Retinal pigment epithelial cell (primary cell): ENCODE measurements at regions not wholly inside any gene's neighbourhood (a gene's known extent, or its start where the extent isn't known, plus 50 kb on each side); places are given as distances from the start of the nearest gene placed in this dataset.

ENCODE experiments used
- DNase-seq: peaks from one replicate; pipeline ENCODE4 v3.0.0-alpha.2; 2010; ENCODE audit warnings: low read depth
- H3K4me3 ChIP-seq: 2 replicates; pipeline ENCODE4 v1.5.1; 2011; ENCODE audit warnings: mild to moderate bottlenecking, low read length, control low read depth, moderate library complexity
- CTCF ChIP-seq: conservative IDR thresholded peaks from 2 replicates; pipeline ENCODE4 v1.5.1; 2011; ENCODE audit warnings: low read depth, low read length, control low read depth, inconsistent platforms

DNA sequence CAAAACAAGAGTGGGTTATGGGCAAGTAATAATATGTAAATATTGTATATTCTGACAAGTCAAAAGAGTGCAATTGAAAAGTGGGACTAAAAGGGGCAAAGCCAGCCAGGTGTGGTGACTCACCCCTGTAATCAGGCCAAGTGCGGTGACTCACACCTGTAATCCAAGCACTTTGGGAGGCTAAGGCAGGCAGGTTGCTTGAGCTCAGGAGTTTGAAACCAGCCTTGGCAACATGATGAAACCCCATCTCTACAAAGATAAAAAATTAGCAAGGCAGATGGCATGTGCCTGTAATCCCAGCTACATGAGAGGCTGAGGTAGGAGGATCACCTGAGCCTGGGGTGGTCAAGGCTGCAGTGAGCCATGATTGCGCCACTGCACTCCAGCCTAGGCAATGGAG is 304.0 kb downstream of the HHIPL2 start:
- no peak for DNase-seq
- TF ChIP-seq CTCF: no peak
- H3K4me3 ChIP-seq: no peak overlapping the region

GRCh38 chr1:222242492-222242891 is 305.4 kb downstream of the HHIPL2 start:
- no peak for TF ChIP-seq CTCF
- no peak overlapping the region for H3K4me3 ChIP-seq

DNA sequence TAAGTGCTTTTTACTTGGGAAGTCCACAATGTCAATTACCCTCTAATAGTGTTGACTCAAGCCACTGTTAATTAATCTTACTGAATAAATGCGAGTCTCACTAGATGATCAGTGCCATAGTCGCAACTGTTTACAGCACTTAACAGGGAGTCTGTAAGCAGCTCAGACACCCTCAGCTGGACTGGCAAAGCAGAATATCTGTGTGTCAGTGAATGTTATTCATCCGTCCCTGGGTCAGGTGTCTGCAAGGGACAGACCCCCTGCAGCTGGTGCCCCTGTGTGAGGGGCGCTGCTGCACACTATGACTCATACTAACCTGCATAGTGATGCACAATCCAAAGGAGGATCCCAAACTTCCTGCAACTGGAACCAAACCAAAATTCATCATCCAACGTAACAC is 306.5 kb downstream of the HHIPL2 start:
- H3K4me3 ChIP-seq: no peak overlapping the region
- DNase-seq: no peak
- TF ChIP-seq CTCF: no peak

More at GRCh38 chr1:222242492-222242891, 305.4 kb downstream of the HHIPL2 start:
- DNase-seq: no peak

DNA sequence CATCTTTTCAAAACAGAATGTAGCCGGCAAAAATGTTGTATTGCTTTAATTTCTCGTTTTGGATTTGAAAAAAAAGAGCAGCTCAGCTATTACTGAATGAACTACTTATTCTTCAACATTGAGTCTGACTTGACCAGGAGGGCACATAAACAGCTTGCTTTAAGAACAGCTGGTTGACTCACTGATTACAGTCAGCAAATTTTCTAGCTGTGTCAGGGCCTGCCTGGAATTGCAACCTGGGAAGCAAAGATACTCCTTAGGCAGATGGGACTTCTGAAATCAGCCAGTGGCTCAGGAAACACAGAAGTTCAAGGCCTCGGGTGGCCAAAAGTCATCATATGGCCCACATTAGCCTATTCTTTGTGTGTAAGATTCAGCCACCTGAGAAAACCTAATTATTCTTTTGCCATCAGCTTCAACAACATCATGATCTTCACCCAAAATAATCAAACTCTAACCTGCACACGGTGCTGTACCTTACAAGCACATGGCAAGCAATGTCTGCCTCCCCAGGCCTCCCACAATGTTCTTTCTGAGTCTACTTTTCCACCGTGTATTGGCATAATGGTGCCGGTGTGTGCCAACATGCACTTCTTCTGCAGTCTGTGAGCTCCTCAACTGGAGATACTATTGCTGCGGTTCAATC is 307.2 kb downstream of the HHIPL2 start:
- no peak for TF ChIP-seq CTCF
- peak; percentile 29 for DNase-seq
- no peak overlapping the region for H3K4me3 ChIP-seq

DNA sequence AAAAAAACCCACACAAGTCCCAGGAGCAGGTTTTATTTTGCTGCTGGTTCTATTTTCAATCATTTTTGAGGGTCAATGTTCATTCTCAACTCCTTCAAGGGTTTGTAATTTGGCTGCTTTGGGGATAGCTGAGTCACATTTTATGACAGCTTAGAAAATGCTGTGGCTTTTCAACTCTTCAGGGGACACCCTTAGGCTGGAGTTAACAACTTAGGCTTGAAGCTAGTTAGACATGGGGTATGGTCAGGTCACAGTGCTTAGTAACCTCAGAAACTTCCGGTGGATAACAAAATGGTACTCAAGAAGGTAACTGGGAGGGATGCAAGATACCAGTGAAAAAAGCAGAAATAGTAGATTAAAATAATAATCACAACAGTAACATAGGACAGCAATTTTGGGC is 308.8 kb downstream of the HHIPL2 start:
- DNase-seq: no peak
- no peak overlapping the region for H3K4me3 ChIP-seq
- no peak for TF ChIP-seq CTCF

GRCh38 chr1:222234351-222234750 is 313.6 kb downstream of the HHIPL2 start:
- no peak for TF ChIP-seq CTCF
- DNase-seq: no peak
- H3K4me3 ChIP-seq: no peak overlapping the region

DNA sequence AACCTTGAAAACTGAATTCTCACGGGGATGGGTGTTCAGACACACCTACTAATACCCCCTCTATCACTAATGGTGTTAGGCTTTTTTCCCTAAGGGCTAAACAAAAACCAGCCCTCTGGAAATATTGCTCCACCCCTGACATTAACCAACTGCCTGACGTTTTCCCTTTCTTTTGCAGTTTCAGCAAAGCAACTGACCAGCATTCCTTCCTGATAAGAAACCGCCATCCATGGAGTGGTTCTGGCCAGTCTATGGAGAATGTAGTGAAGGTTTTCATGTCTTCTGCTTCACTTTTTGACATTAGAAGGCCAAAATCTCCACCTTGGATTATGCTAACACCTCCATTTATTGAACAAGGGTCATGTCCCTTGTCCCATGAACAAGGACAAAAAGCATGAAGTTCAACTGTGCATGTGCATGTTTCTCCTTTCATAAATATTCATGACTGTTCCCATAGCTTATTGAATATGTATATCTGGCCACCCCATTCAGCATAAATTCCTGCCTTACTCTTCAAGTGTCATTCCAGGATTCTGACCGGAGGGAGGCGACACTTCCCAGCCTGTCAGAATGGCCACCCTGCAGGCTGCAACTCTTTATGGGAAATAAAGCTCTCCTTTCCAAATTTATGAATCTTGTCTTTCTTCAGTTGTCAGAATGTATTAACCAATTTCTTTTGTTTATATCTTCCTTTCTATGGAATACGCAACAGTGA is 314.3 kb downstream of the HHIPL2 start:
- no peak for TF ChIP-seq CTCF
- no peak for DNase-seq
- H3K4me3 ChIP-seq: no peak overlapping the region
